ENCODE measurements at regions not wholly inside any gene's neighbourhood (a gene's known extent, or its start where the extent isn't known, plus 50 kb on each side); places are given as distances from the start of the nearest gene placed in this dataset.

- 56 to 75% (median 64%) methylated on average over 4 of the region's 4 CpGs for WGBS, 4 donors
- no peak for DNase-seq
- intact Hi-C loops (cut with DNase I) = no loop called here
- Histone ChIP-seq H3K9me3 (replicated peaks in 1 of 3) (no peaks in the 10 kb centered on the region), H3K4me3 (no peak overlapping the region), H3K27ac (no peak overlapping the region), H3K36me3 (replicated peaks in 1 of 2) (no peaks in the 10 kb centered on the region), H3K27me3 (no peaks in the 10 kb centered on the region), H3K4me1 (replicated peaks in 1 of 2) (no peaks in the 10 kb centered on the region)
- TF ChIP-seq CTCF (IDR thresholded peaks at IDR 0.05) (no peak), POLR2A (IDR thresholded peaks at IDR 0.05) (no peak)
Measured at GRCh38 chr3:189491831-189492230, 139.4 kb upstream of the TP63 start.

- TF ChIP-seq POLR2A (IDR thresholded peaks at IDR 0.05) (no peak), CTCF (IDR thresholded peaks at IDR 0.05) (no peak)
- Histone ChIP-seq H3K27me3 (no peaks in the 10 kb centered on the region), H3K4me1 (replicated peaks in 1 of 2) (no peaks in the 10 kb centered on the region), H3K4me3 (no peak overlapping the region), H3K27ac (no peak overlapping the region), H3K36me3 (replicated peaks in 1 of 2) (no peaks in the 10 kb centered on the region), H3K9me3 (replicated peaks in 1 of 3) (no peaks in the 10 kb centered on the region)
- 81 to 87% (median 82%) methylated on average over 3 of the region's 3 CpGs for WGBS, 4 donors
- no peak for DNase-seq
- intact Hi-C loops (cut with DNase I) = no loop called here
Measured at GRCh38 chr3:189493271-189493670, 137.9 kb upstream of the TP63 start.

- no peaks in the 10 kb centered on the region for H3K9me3 ChIP-seq (replicated peaks in 1 of 3)
- no peaks in the 10 kb centered on the region for H3K36me3 ChIP-seq (replicated peaks in 1 of 2)
- no peak for TF ChIP-seq CTCF (IDR thresholded peaks at IDR 0.05)
- TF ChIP-seq POLR2A (IDR thresholded peaks at IDR 0.05) = no peak
- H3K4me1 ChIP-seq (replicated peaks in 1 of 2) = no peaks in the 10 kb centered on the region
- no peak for DNase-seq
- WGBS, 4 donors = 73 to 86% (median 82%) methylated on average over 1 of the region's 1 CpG
- no peaks in the 10 kb centered on the region for H3K27me3 ChIP-seq
- no peak overlapping the region for H3K27ac ChIP-seq
- H3K4me3 ChIP-seq = no peak overlapping the region
- intact Hi-C loops (cut with DNase I) = no loop called here
Measured at GRCh38 chr3:189494632-189495031, 136.6 kb upstream of the TP63 start.

GRCh38 chr3:189496375-189497138 is 134.6 kb upstream of the TP63 start:
- Histone ChIP-seq H3K27me3 (no peaks in the 10 kb centered on the region), H3K4me1 (replicated peaks in 1 of 2) (no peaks in the 10 kb centered on the region), H3K4me3 (no peak overlapping the region), H3K36me3 (replicated peaks in 1 of 2) (no peaks in the 10 kb centered on the region), H3K27ac (no peak overlapping the region), H3K9me3 (replicated peaks in 1 of 3) (no peaks in the 10 kb centered on the region)
- no peak for DNase-seq
- intact Hi-C loops (cut with DNase I) = no loop called here
- no peak for TF ChIP-seq POLR2A (IDR thresholded peaks at IDR 0.05)
- no peak for TF ChIP-seq CTCF (IDR thresholded peaks at IDR 0.05)
- WGBS, 4 donors = 62 to 78% (median 71%) methylated on average over 6 of the region's 6 CpGs
